SK-N-SH (cell line): ENCODE measurements at regions not wholly inside any gene's neighbourhood (a gene's known extent, or its start where the extent isn't known, plus 50 kb on each side); places are given as distances from the start of the nearest gene placed in this dataset.

Experiments
- RAD21 ChIP-seq: IDR thresholded peaks from 2 replicates; pipeline ENCODE4 v1.6.1; 2012; ENCODE audit warnings: mild to moderate bottlenecking, low read length
- TF ChIP-seq, protein P1 (sequence below): fragments of 200-600 bp; sonication (generic); IDR thresholded peaks from 2 replicates; pipeline ENCODE4 v1.6.1; 2017; ENCODE audit warnings: antibody characterized with exemption, mild to moderate bottlenecking, moderate library complexity

GRCh38 chr15:47582233-47582632 is 135.1 kb upstream of the SEMA6D start:
- TF ChIP-seq, protein P1, sequence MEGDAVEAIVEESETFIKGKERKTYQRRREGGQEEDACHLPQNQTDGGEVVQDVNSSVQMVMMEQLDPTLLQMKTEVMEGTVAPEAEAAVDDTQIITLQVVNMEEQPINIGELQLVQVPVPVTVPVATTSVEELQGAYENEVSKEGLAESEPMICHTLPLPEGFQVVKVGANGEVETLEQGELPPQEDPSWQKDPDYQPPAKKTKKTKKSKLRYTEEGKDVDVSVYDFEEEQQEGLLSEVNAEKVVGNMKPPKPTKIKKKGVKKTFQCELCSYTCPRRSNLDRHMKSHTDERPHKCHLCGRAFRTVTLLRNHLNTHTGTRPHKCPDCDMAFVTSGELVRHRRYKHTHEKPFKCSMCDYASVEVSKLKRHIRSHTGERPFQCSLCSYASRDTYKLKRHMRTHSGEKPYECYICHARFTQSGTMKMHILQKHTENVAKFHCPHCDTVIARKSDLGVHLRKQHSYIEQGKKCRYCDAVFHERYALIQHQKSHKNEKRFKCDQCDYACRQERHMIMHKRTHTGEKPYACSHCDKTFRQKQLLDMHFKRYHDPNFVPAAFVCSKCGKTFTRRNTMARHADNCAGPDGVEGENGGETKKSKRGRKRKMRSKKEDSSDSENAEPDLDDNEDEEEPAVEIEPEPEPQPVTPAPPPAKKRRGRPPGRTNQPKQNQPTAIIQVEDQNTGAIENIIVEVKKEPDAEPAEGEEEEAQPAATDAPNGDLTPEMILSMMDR: no peak
- TF ChIP-seq RAD21: no peak
